IMR-90 (cell line): ENCODE measurements at regions not wholly inside any gene's neighbourhood (a gene's known extent, or its start where the extent isn't known, plus 50 kb on each side); places are given as distances from the start of the nearest gene placed in this dataset.

Experiments used
- RFX5 ChIP-seq: IDR thresholded peaks from 2 replicates; pipeline ENCODE4 v1.8.0; 2012; ENCODE audit warnings: low read depth, mild to moderate bottlenecking, low read length, moderate library complexity
- TF ChIP-seq, protein P1 (sequence below): conservative IDR thresholded peaks from 2 replicates; pipeline ENCODE4 v1.5.1; 2012; ENCODE audit warnings: mild to moderate bottlenecking, low read depth, low read length, improper control_type of control experiment

GRCh38 chr1:101077849-101078248, 52.3 kb upstream of the DPH5 start:
- TF ChIP-seq, protein P1, sequence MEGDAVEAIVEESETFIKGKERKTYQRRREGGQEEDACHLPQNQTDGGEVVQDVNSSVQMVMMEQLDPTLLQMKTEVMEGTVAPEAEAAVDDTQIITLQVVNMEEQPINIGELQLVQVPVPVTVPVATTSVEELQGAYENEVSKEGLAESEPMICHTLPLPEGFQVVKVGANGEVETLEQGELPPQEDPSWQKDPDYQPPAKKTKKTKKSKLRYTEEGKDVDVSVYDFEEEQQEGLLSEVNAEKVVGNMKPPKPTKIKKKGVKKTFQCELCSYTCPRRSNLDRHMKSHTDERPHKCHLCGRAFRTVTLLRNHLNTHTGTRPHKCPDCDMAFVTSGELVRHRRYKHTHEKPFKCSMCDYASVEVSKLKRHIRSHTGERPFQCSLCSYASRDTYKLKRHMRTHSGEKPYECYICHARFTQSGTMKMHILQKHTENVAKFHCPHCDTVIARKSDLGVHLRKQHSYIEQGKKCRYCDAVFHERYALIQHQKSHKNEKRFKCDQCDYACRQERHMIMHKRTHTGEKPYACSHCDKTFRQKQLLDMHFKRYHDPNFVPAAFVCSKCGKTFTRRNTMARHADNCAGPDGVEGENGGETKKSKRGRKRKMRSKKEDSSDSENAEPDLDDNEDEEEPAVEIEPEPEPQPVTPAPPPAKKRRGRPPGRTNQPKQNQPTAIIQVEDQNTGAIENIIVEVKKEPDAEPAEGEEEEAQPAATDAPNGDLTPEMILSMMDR, result no peak
- TF ChIP-seq RFX5, result no peak
